Stimulated activated CD4-positive, alpha-beta T cell treated with anti-CD3 and anti-CD28 coated beads, Interleukin-2, amount 100 ng/mL, for 48 hours (primary cell): ENCODE measurements at regions not wholly inside any gene's neighbourhood (a gene's known extent, or its start where the extent isn't known, plus 50 kb on each side); places are given as distances from the start of the nearest gene placed in this dataset.

Source experiments
- DNase-seq, 2 donors: peaks; one replicate each; pipeline ENCODE4 v3.0.0-alpha.2; 2020

DNA sequence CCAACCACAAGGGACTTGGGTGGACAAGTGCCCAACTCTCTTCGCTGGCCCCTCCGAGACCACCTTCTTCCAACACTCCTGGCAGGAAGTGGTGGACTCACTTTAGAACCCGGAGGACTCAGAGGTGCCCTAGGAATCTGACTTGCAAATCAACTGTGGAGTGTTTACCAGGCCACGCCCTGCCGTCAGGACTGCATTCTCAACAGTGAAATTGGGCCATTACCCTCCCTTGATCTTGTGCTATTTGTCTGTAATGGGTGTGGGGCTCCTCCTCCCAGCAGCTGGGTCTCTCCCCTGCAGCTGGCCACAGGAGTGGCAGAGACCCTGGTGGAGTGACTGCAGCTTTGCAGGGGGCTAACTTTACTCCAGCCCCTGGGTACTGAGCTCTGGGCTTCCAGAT lies 212.2 kb upstream of the RPL38 start:
- DNase-seq: no peak

DNA sequence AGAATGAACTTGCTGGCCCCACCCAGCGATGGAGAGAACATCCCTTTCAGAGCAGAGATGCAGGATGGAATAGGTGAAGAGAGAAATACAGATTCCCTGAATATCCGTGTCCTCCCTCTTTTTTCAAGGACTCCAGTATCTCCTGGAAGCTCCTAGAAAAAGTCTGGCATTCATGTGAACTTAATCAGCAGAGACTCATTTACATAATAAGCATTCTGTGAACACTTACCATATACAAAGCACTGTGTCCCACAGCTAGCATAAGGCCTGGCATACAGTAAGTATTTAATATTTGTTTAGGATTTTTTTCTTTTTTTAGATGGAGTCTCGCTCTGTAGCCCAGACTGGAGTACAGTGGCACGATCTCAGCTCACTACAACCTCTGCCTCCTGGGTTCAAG lies 208.5 kb upstream of the RPL38 start:
- DNase-seq: no peak

DNA sequence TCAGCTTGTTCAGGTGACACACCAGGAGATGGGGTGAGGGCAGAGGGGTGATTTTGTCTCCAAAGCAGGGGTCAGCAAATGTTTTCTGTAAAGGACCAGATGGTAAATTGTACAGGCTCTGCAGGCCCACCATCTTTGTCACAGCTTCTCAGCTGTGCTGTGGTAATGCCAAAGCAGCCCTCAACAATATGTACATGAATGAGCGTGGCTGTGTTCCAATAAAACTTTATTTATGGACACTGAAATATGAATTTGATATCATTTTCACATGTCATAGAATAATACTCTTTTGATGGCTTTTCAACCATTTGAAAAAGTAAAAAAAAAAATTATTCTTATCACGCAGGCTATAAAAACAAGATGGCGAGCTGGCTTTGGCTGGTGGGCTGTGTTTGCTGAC lies 206.4 kb upstream of the RPL38 start:
- no peak for DNase-seq

DNA sequence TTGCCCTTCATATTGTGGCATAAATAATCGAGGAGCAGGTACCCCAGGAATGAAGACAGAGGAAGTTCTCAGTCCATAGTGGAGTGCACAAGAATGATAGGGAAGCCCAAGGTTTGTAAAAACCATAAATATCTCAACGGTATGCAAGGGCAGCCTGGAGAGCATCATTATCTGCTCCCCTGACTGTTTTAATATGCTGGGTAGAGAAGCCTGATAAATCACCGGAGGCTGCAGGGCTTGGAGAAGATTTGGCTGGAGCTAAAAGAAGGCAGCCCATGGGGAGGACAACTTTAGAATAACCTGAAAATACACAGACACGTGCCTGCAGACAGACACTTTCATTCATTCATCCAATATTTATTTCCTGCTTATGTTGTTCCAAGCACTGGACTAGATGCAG lies 205.2 kb upstream of the RPL38 start:
- DNase-seq: no peak

DNA sequence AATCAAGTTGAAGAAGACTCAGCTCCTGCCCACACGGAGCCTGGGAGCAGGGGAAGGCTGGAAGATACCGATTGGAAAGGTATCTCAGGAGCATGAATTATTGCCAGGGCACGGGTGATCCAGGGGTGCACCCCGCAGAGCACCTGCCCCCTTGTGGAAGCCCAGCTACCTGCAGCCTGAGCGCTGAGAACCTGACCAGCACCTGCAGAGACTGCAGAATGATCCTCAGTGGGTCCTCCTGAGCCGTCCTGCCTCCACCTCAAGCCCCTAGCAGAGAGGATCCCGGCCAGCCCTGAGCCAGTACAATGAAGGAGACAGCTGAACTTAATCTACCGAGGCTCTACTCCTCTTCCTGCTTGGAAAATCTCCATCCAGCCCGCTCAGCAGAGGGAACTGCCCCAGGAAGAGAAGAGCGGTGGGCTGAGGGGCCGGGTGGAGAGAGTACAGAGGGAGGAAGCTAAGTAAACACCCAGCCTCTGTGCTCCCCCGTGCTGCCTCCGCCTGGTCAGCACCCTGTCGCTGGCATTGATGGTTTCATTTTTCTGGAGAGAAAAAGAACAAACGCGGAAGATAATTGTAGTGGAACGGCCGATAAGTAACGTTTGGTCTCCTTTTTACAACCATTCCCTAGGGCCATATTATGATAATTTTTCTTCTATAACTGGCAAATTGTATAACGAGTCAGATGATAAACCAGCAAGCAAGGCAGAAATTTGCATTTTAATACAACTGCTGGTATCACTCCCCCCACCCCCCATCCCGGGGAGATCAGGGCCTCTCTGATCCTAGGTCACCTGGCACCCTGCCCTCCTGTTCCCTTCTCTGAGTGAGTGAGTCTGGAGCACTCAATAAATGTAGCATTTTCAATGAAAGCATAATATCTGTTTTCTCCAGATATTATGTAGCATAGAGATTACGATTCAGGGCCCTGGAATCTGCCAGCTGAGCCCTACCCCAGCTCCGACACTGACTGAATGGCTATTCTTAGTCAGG lies 204.5 kb upstream of the RPL38 start:
- peak; percentile 63 to 73 for DNase-seq

DNA sequence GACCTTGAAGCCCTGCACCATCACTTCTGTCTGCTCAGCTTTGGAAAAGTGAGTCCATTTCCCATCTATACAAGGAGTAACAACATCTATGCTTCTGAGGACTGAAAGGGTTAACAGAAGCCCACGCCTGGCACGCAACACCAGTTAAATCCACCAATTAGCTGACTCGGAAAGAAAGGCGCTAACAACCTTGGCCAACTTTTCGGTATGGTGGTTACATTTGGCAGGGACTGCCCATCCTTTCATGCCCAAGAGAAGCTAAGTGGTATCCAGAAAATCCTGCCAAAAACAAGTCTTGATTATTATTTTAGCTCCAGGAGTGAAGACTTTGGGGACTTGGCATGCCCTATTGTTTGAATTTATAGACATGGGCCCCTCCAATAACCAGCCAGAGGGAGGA lies 202.3 kb upstream of the RPL38 start:
- DNase-seq: no peak

DNA sequence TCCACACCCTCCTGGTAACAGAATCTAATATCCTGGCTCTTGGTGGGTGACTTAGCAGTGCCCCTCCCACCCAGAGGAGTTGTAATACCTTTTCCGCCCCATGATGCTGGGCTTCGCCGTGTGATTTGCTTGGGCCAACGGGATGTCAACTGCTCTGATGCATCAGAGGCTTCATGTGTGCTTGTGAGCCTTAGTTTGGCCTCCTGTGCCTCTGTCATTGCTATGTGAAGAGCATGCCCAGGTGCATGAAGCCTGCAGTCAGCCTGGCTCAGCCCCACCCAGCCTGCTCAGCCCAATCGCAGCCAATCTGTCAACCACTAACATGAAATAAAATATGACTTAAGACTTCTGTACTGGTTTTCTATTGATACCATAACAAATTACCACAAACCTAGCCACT lies 201.2 kb upstream of the RPL38 start:
- no peak for DNase-seq

DNA sequence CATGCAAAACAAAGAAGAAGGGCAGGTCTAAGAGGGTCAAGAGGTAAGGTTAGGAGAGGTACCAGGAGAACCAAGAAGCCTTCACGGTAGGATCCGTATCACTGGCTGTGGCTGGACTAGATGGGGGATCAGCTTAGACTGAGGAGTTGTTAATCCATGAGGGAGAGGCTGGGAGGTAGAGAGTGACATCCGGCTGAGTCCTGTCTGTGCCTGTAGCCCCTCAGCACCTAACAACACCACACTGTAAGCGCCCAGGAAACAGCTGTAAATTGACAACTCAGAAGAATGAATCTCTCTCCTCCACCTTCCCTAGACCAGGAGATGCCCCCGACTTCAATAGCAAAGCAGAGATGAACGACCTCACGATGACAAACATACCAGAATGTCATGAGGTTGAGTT lies 199.4 kb upstream of the RPL38 start:
- DNase-seq: no peak

DNA sequence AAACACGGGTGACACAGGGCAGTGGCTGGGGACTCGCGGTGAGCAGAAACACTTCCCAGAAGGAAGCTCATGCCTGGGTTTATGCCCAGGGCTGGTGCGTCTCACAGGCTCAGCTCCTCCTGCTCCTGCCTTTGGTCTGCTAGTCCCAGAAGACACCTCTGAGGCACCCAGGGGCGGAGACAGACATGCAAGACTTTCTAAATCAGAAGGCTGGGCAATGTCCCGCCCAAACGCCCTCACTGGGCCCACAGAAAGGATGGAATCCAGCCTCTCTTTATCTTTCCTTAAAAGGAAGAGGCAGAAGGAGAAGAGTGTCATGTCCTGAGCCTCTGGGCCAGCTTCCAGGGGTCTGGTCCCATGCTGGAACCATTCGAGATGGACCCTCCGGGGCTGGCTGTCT lies 197.7 kb upstream of the RPL38 start:
- no peak for DNase-seq

DNA sequence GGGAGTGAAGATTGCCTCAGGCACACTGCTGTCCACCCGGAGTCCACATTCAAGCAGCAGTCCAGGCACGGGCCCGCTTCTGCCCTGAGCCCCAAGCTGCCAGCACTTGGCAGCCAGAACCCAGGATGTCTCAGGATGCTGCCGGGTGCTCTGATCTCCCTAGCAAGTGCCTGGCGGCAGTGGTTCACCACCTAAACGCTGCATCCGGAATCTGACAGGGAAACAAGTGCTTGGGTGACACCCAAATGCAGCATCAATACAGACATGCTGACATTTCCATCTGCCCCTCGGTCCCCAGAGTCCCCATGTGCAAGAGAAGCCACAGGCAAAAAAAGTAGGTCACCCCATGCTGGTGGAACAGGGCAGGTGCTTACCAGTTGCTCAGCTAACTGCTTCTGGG lies 197.1 kb upstream of the RPL38 start:
- no peak for DNase-seq

DNA sequence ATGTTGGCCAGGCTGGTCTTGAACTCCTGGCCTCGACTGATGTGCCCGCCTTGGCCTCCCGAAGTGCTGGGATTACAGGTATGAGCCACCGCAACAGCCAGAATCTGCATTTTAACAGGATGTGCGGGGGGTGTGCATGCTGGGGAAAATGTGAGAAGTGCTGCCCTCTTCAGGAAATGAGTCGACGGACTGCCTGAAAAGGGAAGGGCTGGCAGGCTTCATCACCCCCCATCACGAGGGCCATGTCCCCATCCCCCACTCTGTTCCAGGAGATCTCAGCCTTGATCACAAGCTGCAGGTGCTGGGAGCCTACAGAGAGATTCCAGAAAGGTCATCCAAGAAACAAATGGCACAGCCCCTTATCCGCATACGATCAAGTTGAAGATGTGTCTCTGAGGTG lies 195.3 kb upstream of the RPL38 start:
- DNase-seq: peak; percentile 15 to 31

DNA sequence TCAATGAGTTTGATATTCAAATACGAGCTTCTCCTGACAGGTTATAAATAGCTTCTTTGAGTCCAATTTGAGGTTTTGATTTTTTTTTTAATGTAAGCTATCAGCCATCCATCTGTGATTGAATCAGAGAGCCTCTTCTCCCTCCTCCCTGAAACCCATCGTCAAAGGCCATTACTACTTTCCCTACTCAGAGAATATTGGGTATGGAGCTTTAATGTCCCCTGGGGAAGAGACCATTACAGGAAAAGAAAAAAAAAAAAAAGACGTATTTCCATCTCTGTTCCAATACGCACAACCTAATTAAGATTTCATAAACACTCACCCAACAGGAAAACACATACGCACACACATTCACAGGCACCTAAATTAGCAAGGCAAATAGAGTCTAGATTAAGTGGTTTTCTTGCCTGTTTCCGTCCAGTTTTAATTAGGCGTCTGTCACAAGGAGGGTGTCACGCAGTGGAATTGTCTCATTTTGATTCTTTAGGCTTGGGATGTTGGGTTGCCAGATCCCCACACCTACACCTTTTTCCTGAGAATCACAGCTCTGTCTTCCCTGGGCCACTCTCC lies 194.3 kb upstream of the RPL38 start:
- DNase-seq: no peak

DNA sequence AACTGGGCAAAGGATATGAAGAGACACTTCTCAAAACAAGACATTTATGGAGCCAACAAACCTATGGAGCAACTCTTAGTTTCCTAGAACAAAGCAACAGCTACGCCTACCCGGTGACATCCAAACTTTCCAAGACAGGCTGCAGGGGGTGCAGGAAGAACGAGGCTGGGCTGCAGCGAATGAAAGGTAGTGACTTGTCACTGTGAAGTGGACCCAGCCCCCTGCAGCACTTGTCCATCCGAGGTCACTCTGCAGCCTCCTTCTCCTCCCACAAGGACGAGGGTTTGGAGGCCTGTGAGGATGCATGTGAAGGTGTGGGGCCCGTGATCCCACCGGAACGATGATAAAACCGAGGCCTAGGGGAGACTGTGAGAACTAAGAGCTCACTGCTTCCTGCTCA lies 192.6 kb upstream of the RPL38 start:
- DNase-seq: no peak

DNA sequence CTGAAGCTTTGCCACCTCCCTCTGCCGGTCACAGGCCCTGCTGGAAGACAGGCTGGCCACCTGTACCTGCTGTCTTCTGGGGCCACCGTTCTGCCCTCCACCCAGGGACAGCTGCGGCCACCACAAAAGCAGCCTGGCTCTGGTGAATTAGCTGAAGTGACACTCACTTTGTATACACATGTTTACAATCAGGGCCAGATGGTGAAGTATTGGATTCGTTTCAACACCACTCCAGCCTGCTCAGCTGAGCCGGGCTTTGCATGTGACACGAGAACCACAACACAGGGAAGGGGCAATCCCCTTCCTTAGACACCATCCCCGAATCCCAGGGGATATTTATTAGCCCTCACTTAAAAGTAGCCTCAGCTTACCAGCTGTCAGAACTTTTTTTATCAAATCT lies 191.5 kb upstream of the RPL38 start:
- no peak for DNase-seq

DNA sequence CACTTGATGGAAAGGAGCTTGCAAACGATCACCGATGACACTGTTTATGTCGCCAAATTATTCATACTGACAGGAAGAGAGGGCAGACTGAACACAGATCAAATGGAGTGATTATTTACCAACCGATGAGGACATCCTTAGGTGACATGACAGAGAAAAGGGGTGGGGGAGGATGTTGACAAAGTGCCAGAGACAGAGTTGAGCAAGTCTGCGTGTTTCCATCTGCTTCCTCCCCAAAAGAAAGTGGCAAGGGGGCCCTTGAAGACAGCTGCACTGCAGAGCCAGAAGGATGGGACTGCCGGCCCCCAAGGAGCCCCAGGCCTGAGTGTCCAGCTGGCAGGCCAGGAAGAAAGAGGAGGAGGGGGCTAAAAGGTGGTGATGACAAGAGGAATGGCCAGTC lies 191.0 kb upstream of the RPL38 start:
- DNase-seq: peak; percentile 8 to 24

DNA sequence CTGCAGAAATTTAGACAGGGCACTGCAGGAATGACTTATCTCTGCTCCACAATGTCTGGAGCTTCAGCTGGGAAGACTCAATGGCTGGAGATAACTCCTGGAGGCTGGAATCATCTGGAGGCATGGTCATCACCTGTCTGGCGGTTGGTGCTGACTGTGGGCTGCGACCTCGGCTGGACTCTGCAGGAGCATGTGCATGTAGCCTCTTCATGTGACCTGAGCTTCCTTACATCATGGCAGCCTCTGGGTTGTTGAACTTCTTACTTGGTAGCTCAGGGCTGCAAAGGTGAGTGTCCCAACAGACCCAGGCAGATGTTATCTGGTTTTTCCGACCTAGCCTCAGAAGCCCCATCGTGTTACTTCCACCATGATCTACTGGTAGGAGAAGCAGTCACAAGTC lies 188.2 kb upstream of the RPL38 start:
- DNase-seq: no peak

DNA sequence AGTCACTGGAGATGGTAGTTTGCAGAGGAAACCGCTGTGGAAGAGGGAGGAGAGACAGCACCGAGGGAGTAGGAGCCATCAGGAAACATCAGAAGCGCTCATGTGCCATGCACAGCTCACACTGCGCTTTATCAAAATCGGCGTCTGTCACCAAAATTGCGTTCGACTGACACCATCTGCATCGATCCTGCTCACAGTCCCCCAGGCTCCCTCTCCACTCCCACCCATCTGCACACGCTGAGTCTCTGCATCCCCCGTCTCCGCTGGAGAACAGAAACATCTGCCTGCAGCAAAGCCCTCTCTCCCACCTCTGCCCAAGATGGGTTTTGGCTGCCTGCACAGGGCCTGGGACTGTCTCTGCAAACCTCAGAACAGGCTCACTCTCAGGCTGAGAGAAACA lies 187.5 kb upstream of the RPL38 start:
- no peak for DNase-seq

DNA sequence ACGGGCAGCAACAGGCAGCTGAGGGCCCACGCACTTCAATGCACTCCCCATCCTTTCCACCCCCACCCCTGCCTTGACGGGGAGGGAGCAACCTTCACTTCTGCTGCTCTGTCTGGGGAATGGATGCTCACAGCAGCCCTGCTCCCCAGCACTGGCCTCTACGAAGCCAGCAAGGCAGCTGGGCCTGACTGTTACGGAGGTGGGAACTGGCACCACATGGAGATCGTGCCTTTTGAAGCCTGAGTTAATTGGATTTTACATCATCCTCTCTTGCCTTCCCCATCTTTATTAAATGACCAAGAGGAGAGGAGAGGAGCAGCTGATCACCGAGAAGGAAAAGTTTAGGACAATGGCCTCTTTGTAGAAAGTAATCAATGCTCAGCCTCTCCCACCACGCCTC lies 187.0 kb upstream of the RPL38 start:
- no peak for DNase-seq

DNA sequence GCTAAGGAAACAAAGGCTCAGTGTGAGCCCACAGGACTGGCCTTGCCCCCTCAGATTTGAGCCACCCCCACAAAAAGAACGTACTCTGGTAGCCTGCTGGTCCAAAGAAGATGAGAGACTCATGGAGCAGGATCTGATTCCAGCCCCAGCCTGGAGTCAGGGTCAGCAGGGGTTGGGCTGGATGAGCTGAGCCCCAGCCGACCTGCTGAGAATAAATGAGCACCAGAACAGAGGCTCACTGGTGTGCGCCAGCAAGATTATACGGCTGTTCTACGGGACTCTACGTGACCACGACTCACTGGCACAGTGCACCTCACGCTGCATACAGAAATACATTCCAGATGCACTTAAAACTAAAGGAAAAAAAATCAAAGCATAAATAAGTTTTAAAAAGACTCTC lies 186.0 kb upstream of the RPL38 start:
- DNase-seq: no peak

DNA sequence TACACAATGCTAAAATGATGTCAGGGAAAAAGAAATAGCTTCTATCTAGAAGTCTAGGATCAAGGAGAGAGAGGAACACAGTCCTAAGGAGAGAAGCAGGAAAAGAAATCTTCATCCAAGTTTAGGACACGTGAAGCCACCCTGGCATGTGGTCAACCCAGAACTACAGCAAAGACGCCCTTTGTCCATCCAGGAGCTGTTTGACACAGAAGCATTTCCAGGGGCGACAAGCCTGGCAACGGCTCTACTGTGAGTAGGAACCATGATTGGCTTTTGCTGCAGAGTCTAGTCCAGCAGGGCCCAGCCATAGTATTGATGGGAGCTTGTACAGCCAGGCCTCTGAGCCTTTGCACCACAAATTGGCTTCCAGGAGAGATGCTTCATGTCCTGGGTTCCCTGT lies 185.4 kb upstream of the RPL38 start:
- DNase-seq: no peak

DNA sequence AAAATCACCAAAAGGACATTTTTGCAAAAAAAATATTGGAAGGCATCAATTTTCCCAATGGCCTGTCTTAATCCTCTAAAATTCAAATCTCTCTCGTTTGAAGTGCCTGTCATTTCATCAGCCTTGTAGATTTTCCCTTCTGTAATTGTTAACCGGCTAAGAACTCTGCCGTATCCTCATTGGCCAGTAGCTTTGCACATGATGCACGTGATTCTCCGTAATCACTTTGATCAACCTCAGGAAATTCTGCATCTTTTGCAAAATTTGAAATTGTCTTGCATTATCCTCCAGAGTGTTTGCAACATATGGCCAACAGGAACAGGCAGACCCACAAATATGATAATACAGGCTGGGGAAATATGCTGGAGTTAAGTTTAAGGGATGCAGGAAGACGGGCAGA lies 184.2 kb upstream of the RPL38 start:
- no peak for DNase-seq

DNA sequence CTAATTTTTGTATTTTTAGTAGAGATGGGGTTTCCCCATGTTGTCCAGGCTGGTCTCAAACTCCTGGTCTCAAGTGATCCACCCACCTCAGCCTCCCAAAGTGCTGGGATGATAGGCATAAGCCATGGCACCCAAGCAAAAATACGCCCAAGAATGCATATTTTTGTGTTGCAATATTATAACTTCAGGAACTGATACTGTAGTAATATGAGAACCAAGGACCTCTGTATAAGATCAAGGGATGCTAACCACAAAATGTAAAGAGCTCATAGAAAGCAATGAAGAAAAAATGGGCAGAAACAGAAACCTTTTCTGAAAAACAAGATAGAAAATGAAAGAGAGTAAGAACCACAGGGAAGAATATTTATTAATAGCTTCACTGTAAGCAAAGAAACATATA lies 183.6 kb upstream of the RPL38 start:
- no peak for DNase-seq

DNA sequence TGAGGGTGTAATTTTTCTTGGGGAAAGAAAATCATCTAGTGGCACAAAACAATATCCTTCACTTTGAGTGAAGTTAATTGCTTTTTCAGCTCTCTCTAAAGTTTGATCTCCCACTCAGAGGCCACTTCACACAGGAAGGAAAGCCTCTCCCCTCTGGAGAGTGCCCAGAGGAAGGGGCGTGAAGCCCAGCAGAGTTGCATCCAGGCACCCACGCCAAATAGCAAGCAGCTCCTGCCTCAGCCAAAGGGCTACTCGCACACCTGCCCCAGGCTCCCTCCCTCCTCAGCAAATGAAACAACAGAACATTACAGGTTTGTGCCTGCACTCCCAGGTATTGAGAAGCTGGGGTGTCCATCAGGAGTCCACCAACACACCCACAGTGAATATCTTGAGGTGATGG lies 183.0 kb upstream of the RPL38 start:
- no peak for DNase-seq

DNA sequence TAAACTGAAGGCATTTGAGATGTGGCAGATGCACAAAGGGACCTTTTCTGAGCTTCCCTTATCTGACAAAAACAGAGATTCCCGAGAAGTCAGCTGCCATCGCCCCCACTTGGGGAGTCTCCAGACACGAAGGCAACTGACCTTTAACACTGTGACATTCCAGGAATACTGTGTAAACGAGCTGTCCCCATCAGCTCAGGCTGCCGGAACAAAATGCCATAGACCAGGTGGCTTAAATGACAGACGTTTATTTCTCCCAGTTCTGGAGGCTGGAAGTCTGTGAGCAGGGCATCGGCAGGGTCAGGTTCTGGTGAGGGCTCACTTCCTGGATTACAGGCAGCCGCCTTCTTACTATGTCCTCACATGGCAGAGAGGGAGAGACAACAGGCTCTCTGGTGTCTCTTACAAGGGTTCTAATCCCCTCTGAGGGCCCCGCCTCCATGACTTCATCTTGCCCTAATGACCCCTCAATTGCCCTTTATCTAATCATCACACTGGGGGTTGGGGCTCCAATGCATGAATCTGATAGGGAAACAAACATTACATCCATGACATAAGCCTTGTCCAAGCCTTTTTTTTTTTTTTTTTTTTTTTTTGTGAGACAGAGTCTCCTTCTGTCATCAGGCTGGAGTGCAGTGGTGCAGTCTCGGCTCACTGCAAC lies 178.5 kb upstream of the RPL38 start:
- DNase-seq: no peak
